Stomach smooth muscle (tissue), 2 donors: ENCODE measurements at regions not wholly inside any gene's neighbourhood (a gene's known extent, or its start where the extent isn't known, plus 50 kb on each side); places are given as distances from the start of the nearest gene placed in this dataset.

ENCODE experiments used
- H3K27ac ChIP-seq: one replicate; pipeline ENCODE4 v1.7.0; 2013; ENCODE audit warnings: mild to moderate bottlenecking, low read length, inconsistent platforms
- H3K27me3 ChIP-seq, 2 donors: one replicate each; pipeline ENCODE4 v1.7.0; 2013; ENCODE audit warnings: low read length in 2 of 2; ENCODE audit not compliant: insufficient read depth in 2 of 2, control insufficient read depth in 1 of 2
- H3K36me3 ChIP-seq, 2 donors: one replicate each; pipeline ENCODE4 v1.7.0; 2013; ENCODE audit warnings: low read length in 2 of 2; ENCODE audit not compliant: control insufficient read depth in 2 of 2, insufficient read depth in 2 of 2
- H3K4me1 ChIP-seq: one replicate; pipeline ENCODE4 v1.7.0; 2013; ENCODE audit warnings: low read length; ENCODE audit not compliant: control insufficient read depth, insufficient read depth
- H3K4me3 ChIP-seq, 2 donors: one replicate each; pipeline ENCODE4 v1.7.0; 2013; ENCODE audit warnings: low read length in 2 of 2
- H3K9ac ChIP-seq, 2 donors: one replicate each; pipeline ENCODE4 v1.7.0; 2013; ENCODE audit warnings: low read length in 2 of 2, mild to moderate bottlenecking in 1 of 2
- H3K9me3 ChIP-seq, 2 donors: one replicate each; pipeline ENCODE4 v1.7.0; 2013; ENCODE audit warnings: low read length in 2 of 2; ENCODE audit not compliant: control insufficient read depth in 2 of 2
- donor health status: healthy.
- donor health status: Pancreatic carcinoma.

DNA sequence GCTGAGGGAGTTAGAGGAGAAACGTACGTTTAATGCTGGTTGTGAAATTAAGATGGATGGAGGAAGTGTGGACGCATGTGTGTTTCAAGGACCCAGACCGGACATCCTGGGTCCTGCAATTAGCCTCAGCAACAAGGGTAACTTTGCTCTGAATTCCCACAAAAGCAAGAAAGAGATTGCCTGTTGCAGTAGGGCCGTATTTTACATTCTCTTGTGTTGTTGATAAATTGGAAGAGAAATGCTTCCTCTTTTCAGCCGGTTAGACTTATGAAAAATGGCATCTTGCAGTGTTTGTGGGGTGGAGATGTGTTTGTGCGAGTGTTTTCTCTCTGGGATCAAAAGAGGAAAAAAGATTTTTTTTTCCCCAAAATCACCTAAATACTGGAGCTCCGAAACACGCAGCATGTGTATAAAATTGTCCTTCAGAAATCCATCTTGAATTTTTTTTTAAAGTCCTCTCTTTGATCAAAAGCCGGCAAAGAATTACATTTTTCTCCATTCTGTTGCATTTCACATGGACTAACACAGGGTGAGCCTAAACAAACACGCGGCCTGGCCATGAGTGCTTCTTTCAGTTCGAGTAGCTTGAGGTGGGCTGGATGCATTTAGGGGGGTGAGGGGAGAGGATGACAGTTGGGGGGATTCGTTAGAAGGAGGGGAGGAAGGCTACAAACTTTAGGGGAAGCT, 251.6 kb downstream of the C16orf95 start:
- Histone ChIP-seq H3K9ac (no peak overlapping the region), H3K27ac (no peak overlapping the region)

GRCh38 chr16:87066133-87067002, 250.8 kb downstream of the C16orf95 start:
- Histone ChIP-seq H3K27ac (no peak overlapping the region), H3K4me3 (no peak overlapping the region), H3K9ac (no peak overlapping the region), H3K36me3 (no peaks in the 10 kb centered on the region), H3K9me3 (no peaks in the 10 kb centered on the region), H3K27me3 (peaks cover 2 to 19% of the 10 kb centered on the region in 2 donors), H3K4me1 (no peaks in the 10 kb centered on the region)

More for the DNA sequence above, 251.6 kb downstream of the C16orf95 start:
- Histone ChIP-seq H3K27me3 (peaks cover 2 to 15% of the 10 kb centered on the region in 2 donors), H3K4me1 (no peaks in the 10 kb centered on the region), H3K9me3 (no peaks in the 10 kb centered on the region), H3K36me3 (no peaks in the 10 kb centered on the region), H3K4me3 (no peak overlapping the region)

GRCh38 chr16:87067003-87067556, 250.1 kb downstream of the C16orf95 start:
- no peak overlapping the region for H3K27ac ChIP-seq
- H3K4me3 ChIP-seq, result no peak overlapping the region
- H3K36me3 ChIP-seq, result no peaks in the 10 kb centered on the region
- no peak overlapping the region for H3K9ac ChIP-seq
- no peaks in the 10 kb centered on the region for H3K4me1 ChIP-seq
- H3K9me3 ChIP-seq, result no peaks in the 10 kb centered on the region
- H3K27me3 ChIP-seq, result peaks cover 2 to 19% of the 10 kb centered on the region in 2 donors

DNA sequence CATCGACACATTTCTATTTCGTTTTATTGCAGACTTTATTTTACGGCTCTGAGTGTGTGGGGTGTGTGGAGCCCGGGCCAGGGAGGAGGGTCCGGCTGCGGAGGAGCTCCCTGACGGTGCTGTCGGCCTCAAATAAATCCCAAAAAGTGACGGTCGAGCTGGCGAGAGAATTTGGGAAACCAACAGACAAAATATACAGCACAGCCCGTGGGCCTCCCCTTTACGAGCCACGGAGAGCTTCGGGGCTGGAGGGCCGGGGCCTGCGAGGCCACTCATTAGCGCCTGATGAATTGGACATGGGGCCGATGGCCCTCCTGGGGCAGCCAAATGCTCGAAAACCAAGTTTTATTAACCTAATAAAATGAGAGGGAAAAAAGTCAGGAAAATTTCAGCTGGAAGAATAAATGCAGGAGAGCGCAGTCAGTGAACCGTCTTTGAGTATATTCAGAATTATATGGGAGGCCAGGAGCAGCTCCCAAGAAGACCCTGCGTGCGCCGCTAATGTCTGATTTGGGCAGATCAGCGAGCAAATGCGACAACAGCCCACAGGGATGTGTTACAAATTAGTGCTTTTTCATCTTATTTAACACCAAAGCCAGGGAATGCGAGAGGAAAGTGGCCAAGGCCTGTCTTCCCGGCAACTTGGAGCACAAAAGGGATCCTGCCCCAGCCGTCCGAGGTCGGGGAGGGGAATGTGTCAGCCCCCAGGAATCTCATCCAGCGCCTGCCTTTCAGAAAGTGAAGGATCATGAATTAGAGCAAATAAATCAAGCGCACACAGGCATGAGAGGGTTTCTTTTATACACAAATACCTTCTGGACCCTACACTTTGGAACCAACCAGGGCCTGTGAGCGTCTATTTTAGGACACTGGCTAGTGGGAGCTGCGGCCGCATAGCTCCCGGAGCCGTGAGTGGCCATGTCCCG, 249.1 kb downstream of the C16orf95 start:
- H3K27ac ChIP-seq, result no peak overlapping the region
- H3K9me3 ChIP-seq, result no peaks in the 10 kb centered on the region
- no peaks in the 10 kb centered on the region for H3K4me1 ChIP-seq
- H3K36me3 ChIP-seq, result no peaks in the 10 kb centered on the region
- no peak overlapping the region for H3K4me3 ChIP-seq
- H3K27me3 ChIP-seq, result peaks cover 4 to 16% of the 10 kb centered on the region in 2 donors
- H3K9ac ChIP-seq, result no peak overlapping the region

DNA sequence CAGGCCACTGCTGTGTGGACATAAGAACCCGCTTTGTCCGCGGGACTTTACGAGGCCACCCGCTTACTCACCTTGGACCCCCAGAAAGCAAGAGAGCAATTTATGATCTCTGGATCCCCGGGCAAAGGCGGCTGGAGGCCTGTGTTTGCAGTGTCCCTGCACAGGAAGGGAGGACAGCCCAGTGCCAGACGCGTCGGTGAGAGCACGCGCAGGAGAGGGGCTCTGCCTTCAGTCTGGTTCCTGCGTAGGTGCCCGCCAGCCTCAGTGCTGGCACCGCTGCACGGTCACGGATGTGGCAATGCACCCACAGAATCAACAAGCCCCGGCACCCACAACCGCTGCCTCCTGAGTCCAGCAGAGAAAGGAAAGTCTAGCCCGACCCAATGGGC, 248.4 kb downstream of the C16orf95 start:
- Histone ChIP-seq H3K9me3 (no peaks in the 10 kb centered on the region), H3K27ac (no peak overlapping the region), H3K36me3 (no peaks in the 10 kb centered on the region)

GRCh38 chr16:87070657-87071056, 246.5 kb downstream of the C16orf95 start:
- H3K9me3 ChIP-seq, result no peaks in the 10 kb centered on the region
- H3K36me3 ChIP-seq, result no peaks in the 10 kb centered on the region
- no peak overlapping the region for H3K27ac ChIP-seq
- H3K27me3 ChIP-seq, result peaks cover 4 to 13% of the 10 kb centered on the region in 2 donors
- no peaks in the 10 kb centered on the region for H3K4me1 ChIP-seq
- H3K4me3 ChIP-seq, result no peak overlapping the region
- no peak overlapping the region for H3K9ac ChIP-seq

More for the DNA sequence above, 248.4 kb downstream of the C16orf95 start:
- Histone ChIP-seq H3K4me3 (no peak overlapping the region), H3K4me1 (no peaks in the 10 kb centered on the region), H3K9ac (no peak overlapping the region), H3K27me3 (peaks cover 4 to 16% of the 10 kb centered on the region in 2 donors)

GRCh38 chr16:87072101-87072500, 245.1 kb downstream of the C16orf95 start:
- H3K27me3 ChIP-seq, result peaks cover 4 to 15% of the 10 kb centered on the region in 2 donors
- H3K4me3 ChIP-seq, result no peak overlapping the region
- no peaks in the 10 kb centered on the region for H3K9me3 ChIP-seq
- H3K27ac ChIP-seq, result no peak overlapping the region
- no peaks in the 10 kb centered on the region for H3K36me3 ChIP-seq
- H3K9ac ChIP-seq, result no peak overlapping the region
- no peaks in the 10 kb centered on the region for H3K4me1 ChIP-seq

DNA sequence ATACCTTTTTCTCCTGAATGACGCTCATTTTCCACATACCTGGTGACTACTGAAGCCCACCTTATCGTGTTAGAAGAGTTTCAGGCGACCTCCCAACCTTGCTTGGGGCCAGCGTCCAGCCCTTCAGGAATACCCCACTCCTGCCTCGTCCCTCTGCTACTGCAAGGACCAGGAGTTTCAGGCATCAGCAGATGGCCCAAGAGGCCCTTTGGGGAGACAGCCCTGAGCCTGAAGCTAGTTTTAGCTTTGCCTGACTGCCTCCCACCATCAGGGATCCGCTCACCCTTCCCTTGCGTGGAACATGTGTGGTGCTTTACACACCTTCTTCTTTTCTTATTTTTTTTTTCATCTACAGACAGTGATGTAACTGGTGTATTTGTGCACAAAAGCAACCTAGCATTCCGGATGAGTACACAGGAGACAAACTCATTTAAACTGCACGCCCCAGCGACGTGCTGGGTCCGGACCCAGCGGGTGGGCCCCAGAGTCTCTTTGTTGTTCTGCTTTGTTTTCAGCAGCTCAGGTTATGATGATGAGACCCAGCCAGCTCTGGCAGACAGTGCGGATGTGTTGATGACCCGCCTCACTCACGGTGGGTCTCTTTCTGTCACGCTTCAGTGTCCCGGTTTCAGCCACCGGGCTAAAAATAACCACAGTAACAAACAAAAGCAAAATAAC, 242.4 kb downstream of the C16orf95 start:
- no peaks in the 10 kb centered on the region for H3K36me3 ChIP-seq
- H3K27me3 ChIP-seq, result peaks cover 3 to 15% of the 10 kb centered on the region in 2 donors
- H3K9me3 ChIP-seq, result no peaks in the 10 kb centered on the region
- no peak overlapping the region for H3K4me3 ChIP-seq
- no peak overlapping the region for H3K27ac ChIP-seq
- no peaks in the 10 kb centered on the region for H3K4me1 ChIP-seq
- H3K9ac ChIP-seq, result no peak overlapping the region

DNA sequence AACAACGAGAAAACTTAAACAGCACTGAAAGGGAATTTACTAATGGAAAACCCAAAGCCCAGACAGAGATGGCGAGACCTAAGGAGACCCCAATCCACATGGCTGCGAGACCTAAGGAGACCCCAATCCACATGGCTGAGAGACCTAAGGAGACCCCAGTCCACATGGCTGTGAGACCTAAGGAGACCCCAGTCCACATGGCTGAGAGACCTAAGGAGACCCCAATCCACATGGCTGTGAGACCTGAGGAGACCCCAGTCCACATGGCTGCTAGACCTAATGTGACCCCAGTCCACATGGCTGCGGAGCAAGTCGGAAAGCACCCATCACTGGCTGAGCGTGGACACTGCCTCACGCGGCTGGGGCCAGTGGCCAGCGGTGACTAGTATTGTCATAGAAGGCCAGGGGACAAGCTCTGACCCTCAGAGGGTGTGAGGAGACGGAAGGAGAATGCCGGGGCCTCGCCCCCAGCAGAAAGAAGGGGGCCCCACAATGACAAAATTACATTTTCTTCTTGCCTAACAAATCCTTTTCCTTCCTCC, 241.8 kb downstream of the C16orf95 start:
- Histone ChIP-seq H3K4me1 (no peaks in the 10 kb centered on the region), H3K4me3 (no peak overlapping the region), H3K27me3 (peaks cover 2 to 10% of the 10 kb centered on the region in 2 donors), H3K9ac (no peak overlapping the region), H3K36me3 (no peaks in the 10 kb centered on the region), H3K9me3 (no peaks in the 10 kb centered on the region), H3K27ac (no peak overlapping the region)
